Renal cortical epithelial cell (primary cell): ENCODE measurements at regions not wholly inside any gene's neighbourhood (a gene's known extent, or its start where the extent isn't known, plus 50 kb on each side); places are given as distances from the start of the nearest gene placed in this dataset.

Source experiments
- DNase-seq: peaks from one replicate; pipeline ENCODE4 v3.0.0-alpha.2; 2011; ENCODE audit warnings: low read depth

DNA sequence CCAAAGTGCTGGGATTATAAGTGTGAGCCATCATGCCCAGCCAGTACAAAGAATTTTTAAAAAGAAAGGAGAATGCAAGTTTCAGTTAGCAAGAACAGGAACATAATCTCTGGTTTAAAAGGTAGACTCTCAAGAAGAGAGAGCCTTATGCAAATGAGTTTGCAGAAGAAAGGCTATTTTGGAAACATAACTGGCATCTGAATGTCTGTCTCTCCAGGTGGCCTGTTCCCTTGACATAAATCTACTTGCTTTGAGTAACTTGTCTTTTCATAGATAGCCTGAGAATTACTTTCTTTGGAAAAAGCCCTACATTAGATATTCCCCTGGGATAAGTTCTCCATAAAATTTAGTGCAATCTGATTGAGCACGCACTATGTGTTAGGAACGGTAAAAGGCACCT lies 109.6 kb downstream of the ICOS start:
- no peak for DNase-seq

- DNase-seq: no peak
Observed at GRCh38 chr2:204049635-204050034, 113.1 kb downstream of the ICOS start.

GRCh38 chr2:204050681-204051080 lies 114.1 kb downstream of the ICOS start:
- no peak for DNase-seq

GRCh38 chr2:204051476-204051875 lies 114.9 kb downstream of the ICOS start:
- DNase-seq: no peak

- no peak for DNase-seq
Observed at GRCh38 chr2:204051984-204052556, 115.5 kb downstream of the ICOS start.

DNA sequence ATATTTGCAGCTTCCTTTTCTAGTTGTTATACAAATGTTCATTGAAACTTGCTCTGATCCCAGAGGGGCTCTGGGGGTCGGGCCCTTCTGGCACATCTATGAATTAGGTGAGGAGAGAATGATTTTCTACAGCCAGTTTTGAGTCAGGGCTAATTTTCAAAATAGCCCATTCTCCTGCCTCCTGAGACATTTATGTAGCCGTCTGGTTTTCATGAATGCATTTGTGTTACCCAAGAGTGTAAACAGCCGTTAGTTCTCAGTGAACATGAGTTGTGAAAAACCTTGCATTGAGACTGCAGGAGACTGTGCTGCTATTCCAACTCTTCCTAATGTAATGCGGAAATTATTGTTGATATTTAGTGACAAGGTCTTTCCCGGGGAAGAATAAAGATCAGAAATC lies 122.5 kb downstream of the ICOS start:
- DNase-seq: no peak

- DNase-seq: no peak
Observed at GRCh38 chr2:204060841-204061240, 124.3 kb downstream of the ICOS start.

DNA sequence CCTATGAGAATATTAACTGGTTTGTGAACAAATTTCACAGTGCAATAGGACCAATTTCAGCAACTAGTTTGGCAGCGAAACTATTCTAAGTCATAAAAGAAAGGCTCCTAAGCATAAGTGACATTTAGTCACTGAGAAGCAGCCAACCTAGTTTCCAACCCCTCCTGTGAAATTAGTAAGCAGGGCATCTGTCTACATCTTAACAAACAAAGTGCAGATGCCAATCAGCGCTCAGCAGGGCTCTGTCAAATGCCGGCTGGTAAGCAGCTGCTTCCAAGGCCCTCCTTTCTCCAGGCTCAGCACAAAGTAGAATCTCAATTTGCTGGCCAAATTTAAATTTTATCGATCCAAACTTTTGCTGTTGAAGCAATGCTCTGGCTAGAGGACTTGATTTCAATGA lies 124.7 kb downstream of the ICOS start:
- no peak for DNase-seq

- no peak for DNase-seq
Observed at GRCh38 chr2:204064119-204064518, 127.6 kb downstream of the ICOS start.

- DNase-seq: no peak
Observed at GRCh38 chr2:204065566-204065965, 129.0 kb downstream of the ICOS start.

DNA sequence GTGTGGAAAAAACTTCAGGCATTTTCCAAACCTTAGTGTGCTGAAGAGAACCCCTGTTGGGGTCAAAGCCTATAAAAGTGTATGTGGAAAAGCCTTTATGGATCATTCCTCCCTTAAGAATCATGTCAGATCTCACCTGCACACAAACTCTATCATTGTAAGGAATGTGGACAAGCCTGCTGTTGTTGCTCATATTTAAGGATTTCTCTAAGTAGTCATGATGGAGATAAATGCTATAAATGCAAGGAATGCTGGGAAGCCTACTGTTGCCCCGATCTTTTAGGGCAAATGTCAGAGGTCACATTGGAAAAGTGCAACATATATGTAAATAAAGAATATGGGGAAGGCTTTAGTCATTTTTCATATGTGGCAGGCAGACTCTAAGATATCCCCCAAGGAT lies 129.5 kb downstream of the ICOS start:
- DNase-seq: no peak

GRCh38 chr2:204069804-204070203 lies 133.2 kb downstream of the ICOS start:
- DNase-seq: no peak

- peak; percentile 2 for DNase-seq
Observed at GRCh38 chr2:204072443-204073324, 136.1 kb downstream of the ICOS start.

- DNase-seq: no peak
Observed at GRCh38 chr2:204074456-204074855, 137.9 kb downstream of the ICOS start.

GRCh38 chr2:204078003-204078698 lies 141.6 kb downstream of the ICOS start:
- peak; percentile 1 for DNase-seq

GRCh38 chr2:204081487-204082425 lies 145.2 kb downstream of the ICOS start:
- no peak for DNase-seq

DNA sequence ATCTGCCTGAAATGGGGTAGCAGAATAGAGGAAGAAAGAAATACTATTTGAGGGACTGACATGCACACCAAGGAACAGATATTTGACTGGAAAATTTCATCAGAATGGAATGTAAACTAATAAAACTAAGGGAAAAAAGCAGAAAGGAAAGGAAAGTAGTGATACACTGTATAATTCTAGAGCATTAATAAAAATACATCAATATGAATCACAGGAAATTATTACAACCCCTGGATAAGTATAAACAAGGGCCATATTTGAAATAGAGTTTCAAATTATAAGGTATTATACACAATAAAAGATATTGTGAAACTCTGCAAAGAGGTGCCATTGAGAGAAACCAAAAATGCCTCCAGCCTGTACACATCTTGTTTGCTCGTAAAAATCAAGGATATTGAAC lies 149.6 kb downstream of the ICOS start:
- no peak for DNase-seq

DNA sequence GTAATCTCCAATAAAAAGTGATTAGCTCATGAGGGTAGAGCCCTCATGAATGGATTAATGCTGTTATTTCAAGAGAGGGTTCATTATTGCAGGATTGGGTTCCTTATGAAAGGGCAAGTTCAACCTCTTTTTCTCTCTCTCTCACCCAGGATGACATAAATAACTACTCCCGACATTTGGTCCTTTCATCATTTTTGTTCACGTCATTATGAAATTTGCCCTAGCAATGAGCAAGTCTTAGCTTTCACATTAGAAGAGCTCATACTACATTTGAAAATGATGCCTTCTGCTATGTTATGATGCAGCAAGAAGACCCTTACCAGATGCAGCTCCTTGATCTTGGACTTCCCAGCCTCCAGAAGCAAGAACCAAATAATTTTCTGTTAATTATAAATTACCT lies 152.5 kb downstream of the ICOS start:
- DNase-seq: no peak

DNA sequence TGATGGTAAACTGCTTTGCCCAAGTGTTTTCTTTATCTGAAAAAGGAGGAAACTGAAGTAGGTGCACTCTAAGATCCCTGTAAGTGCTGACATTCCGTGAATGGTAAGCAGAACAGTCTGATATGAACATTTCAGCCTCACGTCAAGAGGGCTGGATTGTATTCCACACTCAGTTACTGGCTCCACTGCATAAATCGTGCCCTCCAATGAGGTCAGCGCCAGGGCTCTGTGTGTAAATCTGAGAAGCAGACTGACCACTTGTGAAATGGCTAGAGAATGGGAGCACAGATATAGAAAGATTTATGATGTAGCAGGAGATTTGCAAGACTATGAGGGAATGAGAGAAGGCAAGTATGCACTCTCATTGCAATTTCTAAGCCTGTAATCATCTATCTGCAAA lies 153.0 kb downstream of the ICOS start:
- DNase-seq: no peak

DNA sequence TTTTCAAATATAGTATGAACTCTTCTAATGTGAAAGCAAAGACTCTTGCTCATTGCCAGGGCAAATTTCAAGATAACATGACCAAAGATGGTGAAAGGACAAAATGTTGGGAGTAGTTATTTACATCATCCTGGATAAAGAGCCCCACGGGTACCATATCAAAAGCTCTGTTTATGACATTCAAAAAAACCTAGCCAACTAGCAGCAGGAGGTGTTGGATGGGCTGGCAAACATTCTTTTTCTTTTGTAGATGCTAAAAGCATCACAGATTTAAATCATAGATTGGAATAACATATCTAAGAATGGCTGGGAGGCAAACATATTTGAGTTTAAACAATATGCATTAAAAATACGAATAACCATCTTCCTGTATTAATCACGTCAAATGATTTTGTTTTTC lies 153.5 kb downstream of the ICOS start:
- no peak for DNase-seq

GRCh38 chr2:204104811-204105210 lies 168.2 kb downstream of the ICOS start:
- no peak for DNase-seq

DNA sequence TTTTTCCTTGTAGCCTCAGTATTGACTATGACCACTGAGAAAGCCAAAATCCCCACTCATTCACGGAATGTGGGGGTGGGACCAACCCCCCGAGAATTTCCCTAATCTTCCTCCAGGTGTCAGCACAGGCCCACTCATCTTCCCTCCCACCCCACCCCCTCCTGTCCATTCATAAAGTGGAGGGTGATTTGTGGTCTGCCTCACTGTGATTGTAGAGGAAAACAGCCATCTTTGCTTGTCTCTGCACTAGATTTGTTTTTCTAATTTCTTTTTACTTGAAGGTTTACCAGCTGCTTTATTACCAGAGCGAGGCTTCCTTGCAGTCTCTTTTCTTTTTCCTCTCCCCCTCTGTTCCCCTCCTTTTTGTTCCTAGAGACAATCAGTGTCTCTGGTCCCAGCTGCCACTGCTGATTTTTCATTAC lies 171.8 kb downstream of the ICOS start:
- DNase-seq: peak; percentile 26
